ENCODE measurements at regions not wholly inside any gene's neighbourhood (a gene's known extent, or its start where the extent isn't known, plus 50 kb on each side); places are given as distances from the start of the nearest gene placed in this dataset.

GRCh38 chr2:237161189-237161588 lies 75.5 kb downstream of the COPS8 start:
- TF ChIP-seq CTCF (IDR thresholded peaks at IDR 0.05; ENCODE audit: control insufficient read depth, extremely low read depth, insufficient read depth): no peak
- DNase-seq (ENCODE audit: low read depth): no peak
- H3K4me3 ChIP-seq (ENCODE audit: low read depth, low read length): no peak overlapping the region

- TF ChIP-seq CTCF (IDR thresholded peaks at IDR 0.05; ENCODE audit: control insufficient read depth, extremely low read depth, insufficient read depth): no peak
- H3K4me3 ChIP-seq (ENCODE audit: low read depth, low read length): no peak overlapping the region
- DNase-seq (ENCODE audit: low read depth): no peak
These were observed 77.3 kb downstream of the COPS8 start for GRCh38 chr2:237162959-237163358.

GRCh38 chr2:237164474-237165042 lies 78.9 kb downstream of the COPS8 start:
- DNase-seq (ENCODE audit: low read depth): no peak
- no peak overlapping the region for H3K4me3 ChIP-seq (ENCODE audit: low read depth, low read length)
- no peak for TF ChIP-seq CTCF (IDR thresholded peaks at IDR 0.05; ENCODE audit: control insufficient read depth, extremely low read depth, insufficient read depth)

- peak; percentile 4 for DNase-seq (ENCODE audit: low read depth)
- H3K4me3 ChIP-seq (ENCODE audit: low read depth, low read length): no peak overlapping the region
- peak; percentile 65 for TF ChIP-seq CTCF (IDR thresholded peaks at IDR 0.05; ENCODE audit: control insufficient read depth, extremely low read depth, insufficient read depth)
These were observed 80.0 kb downstream of the COPS8 start for GRCh38 chr2:237165405-237166276.

GRCh38 chr2:237167038-237167437 lies 81.3 kb downstream of the COPS8 start:
- no peak for TF ChIP-seq CTCF (IDR thresholded peaks at IDR 0.05; ENCODE audit: control insufficient read depth, extremely low read depth, insufficient read depth)
- H3K4me3 ChIP-seq (ENCODE audit: low read depth, low read length): no peak overlapping the region

GRCh38 chr2:237167934-237168333 lies 82.2 kb downstream of the COPS8 start:
- H3K4me3 ChIP-seq (ENCODE audit: low read depth, low read length): no peak overlapping the region
- no peak for TF ChIP-seq CTCF (IDR thresholded peaks at IDR 0.05; ENCODE audit: control insufficient read depth, extremely low read depth, insufficient read depth)
- DNase-seq (ENCODE audit: low read depth): no peak

More at GRCh38 chr2:237167038-237167437, 81.3 kb downstream of the COPS8 start:
- no peak for DNase-seq (ENCODE audit: low read depth)
